ENCODE measurements at regions not wholly inside any gene's neighbourhood (a gene's known extent, or its start where the extent isn't known, plus 50 kb on each side); places are given as distances from the start of the nearest gene placed in this dataset.
"Not testable (repeated sequence)": the region's sequence is repeated elsewhere in the genome, so short reads cannot be mapped to it uniquely, and the experiment has no call there.

GRCh38 chr11:71638801-71639519 is 56.3 kb upstream of the KRTAP5-11 start:
- H3K4me1 ChIP-seq (ENCODE audit: control insufficient read depth, insufficient read depth, low read length); H3K9ac ChIP-seq (ENCODE audit: low read length); H3K27me3 ChIP-seq (replicated peaks; ENCODE audit: control insufficient read depth, insufficient read depth, low read length); H3K36me3 ChIP-seq (ENCODE audit: control insufficient read depth, insufficient read depth, low read length, severe bottlenecking); H3K4me3 ChIP-seq (ENCODE audit: low read length); H3K9me3 ChIP-seq (ENCODE audit: control insufficient read depth, low read length): not testable (repeated sequence)
- peak; percentile 69 for DNase-seq (ENCODE audit: low read depth)

DNA sequence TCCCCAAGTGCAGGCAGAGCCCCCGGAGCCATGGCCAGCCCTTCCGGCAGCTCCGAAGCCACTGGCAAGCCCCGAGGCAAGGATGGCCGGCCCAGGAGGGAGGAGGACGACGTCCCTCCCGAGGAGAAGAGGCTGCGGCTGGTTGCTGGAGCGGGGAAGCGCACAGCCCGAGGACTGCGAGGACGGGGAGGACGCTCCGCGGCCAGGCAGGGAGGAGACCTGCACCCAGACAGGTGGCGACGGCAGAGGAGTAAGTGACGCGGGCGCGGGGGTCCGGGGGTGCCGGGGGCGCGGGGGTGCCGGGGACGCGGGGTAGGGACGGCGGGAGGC is 56.8 kb upstream of the KRTAP5-11 start:
- not testable (repeated sequence) for H3K9me3 ChIP-seq (ENCODE audit: control insufficient read depth, low read length); DNase-seq (ENCODE audit: low read depth); H3K27me3 ChIP-seq (replicated peaks; ENCODE audit: control insufficient read depth, insufficient read depth, low read length); H3K9ac ChIP-seq (ENCODE audit: low read length); H3K4me1 ChIP-seq (ENCODE audit: control insufficient read depth, insufficient read depth, low read length); H3K4me3 ChIP-seq (ENCODE audit: low read length); H3K36me3 ChIP-seq (ENCODE audit: control insufficient read depth, insufficient read depth, low read length, severe bottlenecking)

DNA sequence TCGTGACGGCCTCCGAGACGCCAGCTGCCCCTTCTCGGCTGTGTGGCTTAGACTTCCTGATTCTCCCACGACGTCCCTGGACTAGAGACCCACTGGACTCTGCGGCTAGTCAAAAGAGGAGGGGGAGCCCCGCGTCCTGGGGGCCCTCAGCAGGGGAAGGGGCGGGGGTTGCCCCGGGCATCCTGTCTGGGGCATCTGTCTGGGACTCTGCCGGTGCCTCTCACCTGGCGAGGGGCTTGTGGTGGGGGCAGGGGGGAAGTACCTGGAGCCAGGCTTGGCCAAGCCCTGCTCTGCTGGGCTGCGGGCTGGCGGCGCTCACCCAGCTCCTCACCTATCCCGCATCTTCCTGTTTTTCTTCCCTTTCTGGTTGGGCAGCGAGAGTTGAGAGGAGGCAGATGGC is 57.2 kb upstream of the KRTAP5-11 start:
- not testable (repeated sequence) for H3K9ac ChIP-seq (ENCODE audit: low read length); H3K9me3 ChIP-seq (ENCODE audit: control insufficient read depth, low read length); H3K27me3 ChIP-seq (replicated peaks; ENCODE audit: control insufficient read depth, insufficient read depth, low read length); H3K4me3 ChIP-seq (ENCODE audit: low read length); H3K36me3 ChIP-seq (ENCODE audit: control insufficient read depth, insufficient read depth, low read length, severe bottlenecking); H3K4me1 ChIP-seq (ENCODE audit: control insufficient read depth, insufficient read depth, low read length); DNase-seq (ENCODE audit: low read depth)

GRCh38 chr11:71647078-71647477 is 64.4 kb upstream of the KRTAP5-11 start:
- H3K36me3 ChIP-seq (ENCODE audit: control insufficient read depth, insufficient read depth, low read length, severe bottlenecking); H3K4me3 ChIP-seq (ENCODE audit: low read length); H3K9ac ChIP-seq (ENCODE audit: low read length); H3K4me1 ChIP-seq (ENCODE audit: control insufficient read depth, insufficient read depth, low read length); H3K27me3 ChIP-seq (replicated peaks; ENCODE audit: control insufficient read depth, insufficient read depth, low read length); H3K9me3 ChIP-seq (ENCODE audit: control insufficient read depth, low read length); DNase-seq (ENCODE audit: low read depth): not testable (repeated sequence)

DNA sequence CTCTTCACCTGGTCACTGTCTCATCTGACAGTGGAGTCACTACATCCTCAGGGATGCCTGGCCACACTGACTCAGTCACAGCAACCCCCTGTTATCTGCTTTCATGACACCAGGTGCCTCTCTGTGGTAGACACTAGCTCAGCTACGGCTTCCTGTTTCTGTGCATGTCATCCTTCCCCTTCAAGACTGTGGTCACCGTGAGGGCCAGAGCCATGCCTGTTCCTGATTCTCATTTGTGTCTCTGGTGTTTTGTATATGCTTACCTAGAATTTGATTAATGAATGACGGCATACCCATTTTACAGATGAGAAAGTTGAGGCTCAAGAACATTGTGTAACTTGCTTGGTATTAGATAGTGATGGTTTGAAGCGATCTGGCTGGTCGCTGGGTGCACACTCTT is 70.3 kb upstream of the KRTAP5-11 start:
- H3K4me1 ChIP-seq (ENCODE audit: control insufficient read depth, insufficient read depth, low read length); H3K9me3 ChIP-seq (ENCODE audit: control insufficient read depth, low read length); H3K36me3 ChIP-seq (ENCODE audit: control insufficient read depth, insufficient read depth, low read length, severe bottlenecking); H3K4me3 ChIP-seq (ENCODE audit: low read length); DNase-seq (ENCODE audit: low read depth); H3K27me3 ChIP-seq (replicated peaks; ENCODE audit: control insufficient read depth, insufficient read depth, low read length); H3K9ac ChIP-seq (ENCODE audit: low read length): not testable (repeated sequence)

DNA sequence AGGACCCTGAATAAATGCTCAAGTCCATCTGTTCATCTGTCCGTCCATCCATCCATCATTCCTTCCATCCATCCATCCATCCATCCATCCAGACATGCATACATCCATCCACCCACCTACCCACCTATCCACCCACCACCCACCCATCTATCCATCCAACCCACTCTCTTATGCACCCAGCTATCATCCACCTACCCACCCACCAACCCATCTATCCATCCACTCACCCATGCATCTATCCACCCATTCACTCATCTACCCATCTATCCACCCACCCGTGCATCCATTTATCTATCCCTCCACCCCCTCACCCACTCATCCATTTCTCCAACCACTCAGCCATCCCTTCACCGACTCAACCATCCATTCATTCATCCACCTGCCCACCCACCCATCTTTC is 71.7 kb upstream of the KRTAP5-11 start:
- not testable (repeated sequence) for DNase-seq (ENCODE audit: low read depth); H3K4me3 ChIP-seq (ENCODE audit: low read length); H3K27me3 ChIP-seq (replicated peaks; ENCODE audit: control insufficient read depth, insufficient read depth, low read length); H3K9me3 ChIP-seq (ENCODE audit: control insufficient read depth, low read length); H3K9ac ChIP-seq (ENCODE audit: low read length); H3K4me1 ChIP-seq (ENCODE audit: control insufficient read depth, insufficient read depth, low read length); H3K36me3 ChIP-seq (ENCODE audit: control insufficient read depth, insufficient read depth, low read length, severe bottlenecking)

DNA sequence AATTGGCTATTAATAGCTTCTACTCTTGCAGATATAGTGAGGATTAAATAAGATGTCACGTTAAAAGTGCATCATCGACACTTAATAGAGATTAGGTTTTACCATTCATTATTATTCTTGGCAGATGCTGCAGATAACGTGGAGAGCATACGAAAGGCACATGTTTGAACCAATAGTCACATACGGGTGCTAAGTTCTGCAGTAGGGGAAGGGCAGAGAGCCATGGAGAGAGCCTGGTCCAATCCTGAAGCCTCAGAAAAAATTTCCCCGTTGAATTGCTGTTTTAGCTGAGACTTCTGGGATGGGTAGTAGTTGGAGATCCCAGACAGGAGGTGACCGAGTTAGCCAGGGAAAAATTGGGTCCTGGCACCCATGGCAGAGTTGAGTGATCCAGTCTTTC is 72.4 kb upstream of the KRTAP5-11 start:
- not testable (repeated sequence) for H3K9me3 ChIP-seq (ENCODE audit: control insufficient read depth, low read length); H3K36me3 ChIP-seq (ENCODE audit: control insufficient read depth, insufficient read depth, low read length, severe bottlenecking); H3K9ac ChIP-seq (ENCODE audit: low read length); DNase-seq (ENCODE audit: low read depth); H3K27me3 ChIP-seq (replicated peaks; ENCODE audit: control insufficient read depth, insufficient read depth, low read length); H3K4me3 ChIP-seq (ENCODE audit: low read length); H3K4me1 ChIP-seq (ENCODE audit: control insufficient read depth, insufficient read depth, low read length)

- not testable (repeated sequence) for DNase-seq (ENCODE audit: low read depth); H3K9ac ChIP-seq (ENCODE audit: low read length); H3K4me1 ChIP-seq (ENCODE audit: control insufficient read depth, insufficient read depth, low read length); H3K4me3 ChIP-seq (ENCODE audit: low read length); H3K9me3 ChIP-seq (ENCODE audit: control insufficient read depth, low read length); H3K27me3 ChIP-seq (replicated peaks; ENCODE audit: control insufficient read depth, insufficient read depth, low read length); H3K36me3 ChIP-seq (ENCODE audit: control insufficient read depth, insufficient read depth, low read length, severe bottlenecking)
These were observed 73.8 kb upstream of the KRTAP5-11 start for GRCh38 chr11:71656513-71656912.

- not testable (repeated sequence) for H3K36me3 ChIP-seq (ENCODE audit: control insufficient read depth, insufficient read depth, low read length, severe bottlenecking); H3K4me1 ChIP-seq (ENCODE audit: control insufficient read depth, insufficient read depth, low read length); H3K9me3 ChIP-seq (ENCODE audit: control insufficient read depth, low read length); H3K4me3 ChIP-seq (ENCODE audit: low read length); H3K27me3 ChIP-seq (replicated peaks; ENCODE audit: control insufficient read depth, insufficient read depth, low read length); DNase-seq (ENCODE audit: low read depth); H3K9ac ChIP-seq (ENCODE audit: low read length)
These were observed 82.3 kb upstream of the KRTAP5-11 start for GRCh38 chr11:71664941-71665340.

DNA sequence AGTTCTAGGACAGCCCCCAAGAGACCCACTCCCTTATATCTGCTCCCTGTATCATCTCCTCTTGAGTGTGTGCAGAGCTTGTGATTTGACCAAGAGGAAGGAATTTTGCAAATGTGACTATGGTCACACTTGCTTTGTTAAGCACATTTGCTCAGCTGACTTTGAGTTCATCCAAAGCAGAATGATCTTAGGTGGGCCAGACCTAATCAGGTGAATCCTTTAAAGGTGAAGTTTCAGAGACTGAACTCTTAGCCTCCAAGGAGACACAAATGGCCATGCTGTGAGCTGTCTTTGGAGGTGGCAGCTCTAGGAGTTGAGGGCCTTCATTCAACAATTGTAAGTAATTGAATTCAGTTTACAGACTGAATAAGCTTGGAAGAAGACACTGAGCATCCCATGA is 115.4 kb upstream of the KRTAP5-11 start:
- not testable (repeated sequence) for DNase-seq (ENCODE audit: low read depth); H3K4me1 ChIP-seq (ENCODE audit: control insufficient read depth, insufficient read depth, low read length); H3K9me3 ChIP-seq (ENCODE audit: control insufficient read depth, low read length); H3K27me3 ChIP-seq (replicated peaks; ENCODE audit: control insufficient read depth, insufficient read depth, low read length); H3K9ac ChIP-seq (ENCODE audit: low read length); H3K4me3 ChIP-seq (ENCODE audit: low read length); H3K36me3 ChIP-seq (ENCODE audit: control insufficient read depth, insufficient read depth, low read length, severe bottlenecking)

DNA sequence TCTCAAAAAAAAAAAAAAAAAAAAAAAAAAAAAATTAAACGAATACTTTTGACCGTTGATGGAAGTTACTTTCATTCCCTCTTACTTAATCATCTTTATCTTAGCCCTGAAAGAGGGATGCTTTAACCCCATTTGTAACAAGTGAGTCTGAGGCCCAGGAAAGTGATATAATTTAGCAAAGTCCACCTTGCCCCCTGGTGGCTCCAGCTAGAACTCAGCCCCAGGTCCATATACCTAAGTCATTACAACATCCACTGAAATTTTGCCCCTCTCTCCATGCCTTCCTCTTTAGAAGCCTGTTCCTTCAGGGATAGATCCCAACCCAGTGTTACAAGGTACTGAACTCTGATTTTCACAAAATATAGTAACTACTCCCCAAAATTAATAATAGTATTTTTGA is 116.3 kb upstream of the KRTAP5-11 start:
- DNase-seq (ENCODE audit: low read depth); H3K9me3 ChIP-seq (ENCODE audit: control insufficient read depth, low read length); H3K9ac ChIP-seq (ENCODE audit: low read length); H3K4me3 ChIP-seq (ENCODE audit: low read length); H3K36me3 ChIP-seq (ENCODE audit: control insufficient read depth, insufficient read depth, low read length, severe bottlenecking); H3K27me3 ChIP-seq (replicated peaks; ENCODE audit: control insufficient read depth, insufficient read depth, low read length); H3K4me1 ChIP-seq (ENCODE audit: control insufficient read depth, insufficient read depth, low read length): not testable (repeated sequence)

- DNase-seq (ENCODE audit: low read depth); H3K9me3 ChIP-seq (ENCODE audit: control insufficient read depth, low read length); H3K4me3 ChIP-seq (ENCODE audit: low read length); H3K4me1 ChIP-seq (ENCODE audit: control insufficient read depth, insufficient read depth, low read length); H3K27me3 ChIP-seq (replicated peaks; ENCODE audit: control insufficient read depth, insufficient read depth, low read length); H3K36me3 ChIP-seq (ENCODE audit: control insufficient read depth, insufficient read depth, low read length, severe bottlenecking); H3K9ac ChIP-seq (ENCODE audit: low read length): not testable (repeated sequence)
These were observed 119.0 kb upstream of the KRTAP5-11 start for GRCh38 chr11:71701435-71702291.

Data from adipocyte (in vitro differentiated cells).